ENCODE measurements at regions not wholly inside any gene's neighbourhood (a gene's known extent, or its start where the extent isn't known, plus 50 kb on each side); places are given as distances from the start of the nearest gene placed in this dataset.
A peak's percentile ranks its signal among the peaks of the same experiment; 100 is the strongest.

GRCh38 chr19:32041681-32042292, 303.6 kb upstream of the ZNF507 start:
- 0% methylated on average over 15 of the region's 23 CpGs for WGBS (ENCODE audit: insufficient coverage)
- peak; percentile 75 for DNase-seq

GRCh38 chr19:32047788-32048187, 297.6 kb upstream of the ZNF507 start:
- no peaks in the 10 kb centered on the region for H3K36me3 ChIP-seq (ENCODE audit: control insufficient read depth, insufficient read depth, low read length)

More at GRCh38 chr19:32041681-32042292, 303.6 kb upstream of the ZNF507 start:
- Histone ChIP-seq H3K4me1 (ENCODE audit: control insufficient read depth, insufficient read depth, low read length) (peaks cover 3% of the 10 kb centered on the region), H3K36me3 (ENCODE audit: control insufficient read depth, insufficient read depth, low read length) (no peaks in the 10 kb centered on the region), H3K9me3 (replicated peaks; ENCODE audit: control insufficient read depth, low read depth, low read length) (no peaks in the 10 kb centered on the region), H3K27ac (ENCODE audit: low read length) (no peak overlapping the region), H3K4me3 (ENCODE audit: low read length) (peak overlapping the region; percentile 37), H3K27me3 (ENCODE audit: control insufficient read depth, insufficient read depth, low read length) (peaks cover 16% of the 10 kb centered on the region)

GRCh38 chr19:32053376-32053775, 292.0 kb upstream of the ZNF507 start:
- Histone ChIP-seq H3K27ac (ENCODE audit: low read length) (no peak overlapping the region), H3K27me3 (ENCODE audit: control insufficient read depth, insufficient read depth, low read length) (no peaks in the 10 kb centered on the region), H3K36me3 (ENCODE audit: control insufficient read depth, insufficient read depth, low read length) (no peaks in the 10 kb centered on the region), H3K9me3 (replicated peaks; ENCODE audit: control insufficient read depth, low read depth, low read length) (no peaks in the 10 kb centered on the region), H3K4me1 (ENCODE audit: control insufficient read depth, insufficient read depth, low read length) (peaks cover 12% of the 10 kb centered on the region), H3K4me3 (ENCODE audit: low read length) (no peak overlapping the region)
- 17% methylated on average over 1 of the region's 3 CpGs for WGBS (ENCODE audit: insufficient coverage)
- DNase-seq: peak; percentile 55

More at GRCh38 chr19:32047788-32048187, 297.6 kb upstream of the ZNF507 start:
- no peaks in the 10 kb centered on the region for H3K9me3 ChIP-seq (replicated peaks; ENCODE audit: control insufficient read depth, low read depth, low read length)
- DNase-seq: no peak
- WGBS (ENCODE audit: insufficient coverage): 70% methylated on average over 4 of the region's 5 CpGs
- no peak overlapping the region for H3K4me3 ChIP-seq (ENCODE audit: low read length)
- peaks cover 9% of the 10 kb centered on the region for H3K27me3 ChIP-seq (ENCODE audit: control insufficient read depth, insufficient read depth, low read length)
- H3K4me1 ChIP-seq (ENCODE audit: control insufficient read depth, insufficient read depth, low read length): no peaks in the 10 kb centered on the region
- no peak overlapping the region for H3K27ac ChIP-seq (ENCODE audit: low read length)

- no peaks in the 10 kb centered on the region for H3K27me3 ChIP-seq (ENCODE audit: control insufficient read depth, insufficient read depth, low read length)
- H3K4me3 ChIP-seq (ENCODE audit: low read length): no peak overlapping the region
- peak; percentile 57 for DNase-seq
- no peaks in the 10 kb centered on the region for H3K36me3 ChIP-seq (ENCODE audit: control insufficient read depth, insufficient read depth, low read length)
- WGBS (ENCODE audit: insufficient coverage): 68% methylated on average over 2 of the region's 10 CpGs
- no peaks in the 10 kb centered on the region for H3K9me3 ChIP-seq (replicated peaks; ENCODE audit: control insufficient read depth, low read depth, low read length)
- H3K27ac ChIP-seq (ENCODE audit: low read length): no peak overlapping the region
- peaks cover 12% of the 10 kb centered on the region for H3K4me1 ChIP-seq (ENCODE audit: control insufficient read depth, insufficient read depth, low read length)
These were observed 291.5 kb upstream of the ZNF507 start for GRCh38 chr19:32053861-32054260.

- no peaks in the 10 kb centered on the region for H3K36me3 ChIP-seq (ENCODE audit: control insufficient read depth, insufficient read depth, low read length)
- peaks cover 9% of the 10 kb centered on the region for H3K4me1 ChIP-seq (ENCODE audit: control insufficient read depth, insufficient read depth, low read length)
- DNase-seq: no peak
- 85% methylated on average over 1 of the region's 1 CpG for WGBS (ENCODE audit: insufficient coverage)
- H3K27me3 ChIP-seq (ENCODE audit: control insufficient read depth, insufficient read depth, low read length): no peaks in the 10 kb centered on the region
- no peak overlapping the region for H3K27ac ChIP-seq (ENCODE audit: low read length)
- H3K4me3 ChIP-seq (ENCODE audit: low read length): no peak overlapping the region
- no peaks in the 10 kb centered on the region for H3K9me3 ChIP-seq (replicated peaks; ENCODE audit: control insufficient read depth, low read depth, low read length)
These were observed 287.3 kb upstream of the ZNF507 start for GRCh38 chr19:32058131-32058530.

GRCh38 chr19:32061315-32061714, 284.1 kb upstream of the ZNF507 start:
- no CpG with 5 or more reads among the region's 1 CpG for WGBS (ENCODE audit: insufficient coverage)
- no peak overlapping the region for H3K27ac ChIP-seq (ENCODE audit: low read length)

GRCh38 chr19:32063601-32064000, 281.8 kb upstream of the ZNF507 start:
- no peak overlapping the region for H3K27ac ChIP-seq (ENCODE audit: low read length)
- H3K27me3 ChIP-seq (ENCODE audit: control insufficient read depth, insufficient read depth, low read length): peaks cover 2% of the 10 kb centered on the region
- 61% methylated on average over 9 of the region's 10 CpGs for WGBS (ENCODE audit: insufficient coverage)
- no peak for DNase-seq
- no peaks in the 10 kb centered on the region for H3K4me1 ChIP-seq (ENCODE audit: control insufficient read depth, insufficient read depth, low read length)
- H3K9me3 ChIP-seq (replicated peaks; ENCODE audit: control insufficient read depth, low read depth, low read length): no peaks in the 10 kb centered on the region
- no peak overlapping the region for H3K4me3 ChIP-seq (ENCODE audit: low read length)
- H3K36me3 ChIP-seq (ENCODE audit: control insufficient read depth, insufficient read depth, low read length): no peaks in the 10 kb centered on the region

More at GRCh38 chr19:32061315-32061714, 284.1 kb upstream of the ZNF507 start:
- no peaks in the 10 kb centered on the region for H3K9me3 ChIP-seq (replicated peaks; ENCODE audit: control insufficient read depth, low read depth, low read length)
- no peaks in the 10 kb centered on the region for H3K4me1 ChIP-seq (ENCODE audit: control insufficient read depth, insufficient read depth, low read length)
- no peak for DNase-seq
- H3K27me3 ChIP-seq (ENCODE audit: control insufficient read depth, insufficient read depth, low read length): peaks cover 2% of the 10 kb centered on the region
- H3K4me3 ChIP-seq (ENCODE audit: low read length): no peak overlapping the region
- H3K36me3 ChIP-seq (ENCODE audit: control insufficient read depth, insufficient read depth, low read length): no peaks in the 10 kb centered on the region

- Histone ChIP-seq H3K9me3 (replicated peaks; ENCODE audit: control insufficient read depth, low read depth, low read length) (no peaks in the 10 kb centered on the region), H3K4me1 (ENCODE audit: control insufficient read depth, insufficient read depth, low read length) (no peaks in the 10 kb centered on the region), H3K27me3 (ENCODE audit: control insufficient read depth, insufficient read depth, low read length) (peaks cover 2% of the 10 kb centered on the region), H3K36me3 (ENCODE audit: control insufficient read depth, insufficient read depth, low read length) (no peaks in the 10 kb centered on the region), H3K4me3 (ENCODE audit: low read length) (no peak overlapping the region), H3K27ac (ENCODE audit: low read length) (no peak overlapping the region)
- DNase-seq: no peak
- WGBS (ENCODE audit: insufficient coverage): no CpG with 5 or more reads among the region's 3 CpGs
These were observed 279.4 kb upstream of the ZNF507 start for GRCh38 chr19:32066056-32066455.

GRCh38 chr19:32067685-32068084, 277.7 kb upstream of the ZNF507 start:
- Histone ChIP-seq H3K36me3 (ENCODE audit: control insufficient read depth, insufficient read depth, low read length) (no peaks in the 10 kb centered on the region), H3K9me3 (replicated peaks; ENCODE audit: control insufficient read depth, low read depth, low read length) (no peaks in the 10 kb centered on the region), H3K27ac (ENCODE audit: low read length) (no peak overlapping the region), H3K27me3 (ENCODE audit: control insufficient read depth, insufficient read depth, low read length) (peaks cover 2% of the 10 kb centered on the region), H3K4me1 (ENCODE audit: control insufficient read depth, insufficient read depth, low read length) (no peaks in the 10 kb centered on the region), H3K4me3 (ENCODE audit: low read length) (no peak overlapping the region)
- no peak for DNase-seq
- WGBS (ENCODE audit: insufficient coverage): 52% methylated on average over 5 of the region's 5 CpGs

- no peak overlapping the region for H3K27ac ChIP-seq (ENCODE audit: low read length)
- no CpG with 5 or more reads among the region's 7 CpGs for WGBS (ENCODE audit: insufficient coverage)
These were observed 276.6 kb upstream of the ZNF507 start for GRCh38 chr19:32068793-32069192.

GRCh38 chr19:32070101-32070500, 275.3 kb upstream of the ZNF507 start:
- no peaks in the 10 kb centered on the region for H3K36me3 ChIP-seq (ENCODE audit: control insufficient read depth, insufficient read depth, low read length)
- H3K4me1 ChIP-seq (ENCODE audit: control insufficient read depth, insufficient read depth, low read length): no peaks in the 10 kb centered on the region
- no peaks in the 10 kb centered on the region for H3K27me3 ChIP-seq (ENCODE audit: control insufficient read depth, insufficient read depth, low read length)
- H3K4me3 ChIP-seq (ENCODE audit: low read length): no peak overlapping the region
- WGBS (ENCODE audit: insufficient coverage): 88% methylated on average over 6 of the region's 13 CpGs
- no peak for DNase-seq
- H3K27ac ChIP-seq (ENCODE audit: low read length): no peak overlapping the region
- no peaks in the 10 kb centered on the region for H3K9me3 ChIP-seq (replicated peaks; ENCODE audit: control insufficient read depth, low read depth, low read length)

More at GRCh38 chr19:32068793-32069192, 276.6 kb upstream of the ZNF507 start:
- Histone ChIP-seq H3K36me3 (ENCODE audit: control insufficient read depth, insufficient read depth, low read length) (no peaks in the 10 kb centered on the region), H3K27me3 (ENCODE audit: control insufficient read depth, insufficient read depth, low read length) (no peaks in the 10 kb centered on the region), H3K4me3 (ENCODE audit: low read length) (no peak overlapping the region), H3K4me1 (ENCODE audit: control insufficient read depth, insufficient read depth, low read length) (no peaks in the 10 kb centered on the region), H3K9me3 (replicated peaks; ENCODE audit: control insufficient read depth, low read depth, low read length) (no peaks in the 10 kb centered on the region)
- no peak for DNase-seq

Data from muscle of leg (tissue), 3 donors.